ENCODE measurements at regions not wholly inside any gene's neighbourhood (a gene's known extent, or its start where the extent isn't known, plus 50 kb on each side); places are given as distances from the start of the nearest gene placed in this dataset.
"Not testable (repeated sequence)": the region's sequence is repeated elsewhere in the genome, so short reads cannot be mapped to it uniquely, and the experiment has no call there.

DNA sequence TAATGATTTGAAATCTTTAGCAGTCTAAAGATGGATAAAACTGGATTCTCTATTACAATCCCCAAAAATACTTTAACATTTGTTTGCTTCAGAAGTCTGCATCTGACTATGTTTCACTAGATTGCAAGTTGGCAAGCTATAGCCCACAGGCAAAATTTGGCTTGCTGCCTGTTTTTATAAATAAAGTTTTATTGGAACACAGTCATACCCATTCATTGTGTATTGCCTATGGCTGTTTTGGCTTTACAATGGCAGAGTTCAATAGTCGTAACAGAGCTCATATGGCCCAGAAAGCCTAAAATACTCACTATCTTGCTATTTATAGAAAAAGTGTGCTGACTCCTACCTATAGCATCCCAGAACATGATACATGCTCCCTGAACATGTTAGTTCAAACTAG lies 89.0 kb upstream of the GPR141 start:
- no peaks in the 10 kb centered on the region for H3K4me1 ChIP-seq
- no peaks in the 10 kb centered on the region for H3K27me3 ChIP-seq
- peaks cover 0 to 9% of the 10 kb centered on the region in 2 donors for H3K9me3 ChIP-seq
- DNase-seq (ENCODE audit: low spot score in 2 of 2): no peak
- no peak overlapping the region for H3K27ac ChIP-seq
- TF ChIP-seq, protein P1, sequence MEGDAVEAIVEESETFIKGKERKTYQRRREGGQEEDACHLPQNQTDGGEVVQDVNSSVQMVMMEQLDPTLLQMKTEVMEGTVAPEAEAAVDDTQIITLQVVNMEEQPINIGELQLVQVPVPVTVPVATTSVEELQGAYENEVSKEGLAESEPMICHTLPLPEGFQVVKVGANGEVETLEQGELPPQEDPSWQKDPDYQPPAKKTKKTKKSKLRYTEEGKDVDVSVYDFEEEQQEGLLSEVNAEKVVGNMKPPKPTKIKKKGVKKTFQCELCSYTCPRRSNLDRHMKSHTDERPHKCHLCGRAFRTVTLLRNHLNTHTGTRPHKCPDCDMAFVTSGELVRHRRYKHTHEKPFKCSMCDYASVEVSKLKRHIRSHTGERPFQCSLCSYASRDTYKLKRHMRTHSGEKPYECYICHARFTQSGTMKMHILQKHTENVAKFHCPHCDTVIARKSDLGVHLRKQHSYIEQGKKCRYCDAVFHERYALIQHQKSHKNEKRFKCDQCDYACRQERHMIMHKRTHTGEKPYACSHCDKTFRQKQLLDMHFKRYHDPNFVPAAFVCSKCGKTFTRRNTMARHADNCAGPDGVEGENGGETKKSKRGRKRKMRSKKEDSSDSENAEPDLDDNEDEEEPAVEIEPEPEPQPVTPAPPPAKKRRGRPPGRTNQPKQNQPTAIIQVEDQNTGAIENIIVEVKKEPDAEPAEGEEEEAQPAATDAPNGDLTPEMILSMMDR (IDR thresholded peaks at IDR 0.05): no peak
- no peak for TF ChIP-seq POLR2AphosphoS5 (IDR thresholded peaks at IDR 0.05)
- TF ChIP-seq POLR2A (IDR thresholded peaks at IDR 0.05): no peak
- H3K4me3 ChIP-seq: no peak overlapping the region
- no peaks in the 10 kb centered on the region for H3K36me3 ChIP-seq
- intact Hi-C loops (cut with DNase I; ENCODE audit: low total_unique reads): no loop called here

DNA sequence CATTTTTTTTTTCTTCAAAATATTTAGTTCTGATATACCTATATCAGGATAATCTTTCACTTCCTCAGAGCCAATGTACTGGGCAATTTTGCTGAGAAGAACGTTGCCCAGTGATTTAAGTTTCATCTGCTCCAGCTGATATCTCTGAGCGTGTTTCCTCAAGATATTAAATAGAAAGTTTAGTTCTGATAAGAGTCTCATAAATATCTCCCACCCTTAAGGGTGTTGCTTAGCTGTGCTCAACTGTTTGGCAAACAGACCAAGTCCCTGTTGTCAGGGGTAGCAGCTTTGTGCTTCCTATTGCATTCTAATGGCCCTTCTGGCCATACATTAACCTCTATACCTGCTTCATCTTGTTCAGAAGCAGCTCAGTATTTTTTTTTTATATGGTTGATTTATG lies 84.7 kb upstream of the GPR141 start:
- intact Hi-C loops (cut with DNase I; ENCODE audit: low total_unique reads): no loop called here
- no peak for TF ChIP-seq POLR2AphosphoS5 (IDR thresholded peaks at IDR 0.05)
- no peak for TF ChIP-seq POLR2A (IDR thresholded peaks at IDR 0.05)
- TF ChIP-seq, protein P1 (IDR thresholded peaks at IDR 0.05): no peak
- DNase-seq (ENCODE audit: low spot score in 2 of 2): no peak

DNA sequence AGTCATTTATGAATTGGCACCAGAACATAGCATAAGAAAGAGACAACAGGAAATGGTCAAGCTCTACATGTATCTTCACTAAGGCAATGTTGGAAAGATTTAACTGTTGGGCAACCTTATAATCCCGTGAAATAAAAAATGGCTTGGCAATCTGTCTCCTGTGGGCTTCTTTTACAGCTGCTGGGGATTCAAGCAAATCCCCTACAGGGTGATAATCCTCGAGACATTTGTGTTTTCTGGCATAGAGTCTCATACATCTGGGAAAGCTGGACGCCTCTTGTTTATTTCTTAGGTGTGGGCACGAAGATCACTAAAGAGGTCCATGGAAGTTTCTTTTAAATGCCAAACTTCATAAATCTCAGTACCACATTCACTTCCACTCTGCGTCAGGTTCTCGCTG lies 82.2 kb upstream of the GPR141 start:
- Histone ChIP-seq H3K36me3 (no peaks in the 10 kb centered on the region), H3K4me1 (no peaks in the 10 kb centered on the region), H3K27ac (no peak overlapping the region), H3K27me3 (no peaks in the 10 kb centered on the region), H3K9me3 (peaks cover 0 to 6% of the 10 kb centered on the region in 2 donors), H3K4me3 (no peak overlapping the region)
- TF ChIP-seq, protein P1 (IDR thresholded peaks at IDR 0.05): no peak
- TF ChIP-seq POLR2A (IDR thresholded peaks at IDR 0.05) (no peak), POLR2AphosphoS5 (IDR thresholded peaks at IDR 0.05) (no peak)
- no peak for DNase-seq (ENCODE audit: low spot score in 2 of 2)
- intact Hi-C loops (cut with DNase I; ENCODE audit: low total_unique reads): no loop called here

More for the DNA sequence above, 84.7 kb upstream of the GPR141 start:
- no peak overlapping the region for H3K4me3 ChIP-seq
- no peaks in the 10 kb centered on the region for H3K4me1 ChIP-seq
- H3K9me3 ChIP-seq: peaks cover 0 to 9% of the 10 kb centered on the region in 2 donors
- H3K27ac ChIP-seq: no peak overlapping the region
- no peaks in the 10 kb centered on the region for H3K27me3 ChIP-seq
- H3K36me3 ChIP-seq: no peaks in the 10 kb centered on the region

DNA sequence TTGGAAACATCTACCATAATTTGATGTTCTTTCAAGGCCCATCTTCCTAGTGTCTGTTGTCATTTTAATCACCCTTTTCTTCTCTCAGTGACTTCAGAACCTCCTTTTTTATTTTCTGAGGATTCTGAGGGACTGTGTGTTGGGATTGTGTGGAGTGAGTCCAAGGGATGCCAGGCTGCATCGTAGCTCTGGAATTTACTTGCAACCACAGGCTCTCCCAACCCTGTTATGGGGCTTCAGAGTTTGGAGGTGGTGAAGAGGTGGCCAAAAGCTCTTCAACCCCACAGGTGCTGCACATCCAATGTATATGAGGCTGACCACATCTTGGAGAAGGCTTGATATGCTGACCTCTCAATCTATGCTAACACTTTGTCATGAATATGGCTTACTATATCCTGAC lies 79.5 kb upstream of the GPR141 start:
- TF ChIP-seq POLR2AphosphoS5 (IDR thresholded peaks at IDR 0.05) (no peak), POLR2A (IDR thresholded peaks at IDR 0.05) (no peak)
- TF ChIP-seq, protein P1 (IDR thresholded peaks at IDR 0.05): no peak
- no peak for DNase-seq (ENCODE audit: low spot score in 2 of 2)

DNA sequence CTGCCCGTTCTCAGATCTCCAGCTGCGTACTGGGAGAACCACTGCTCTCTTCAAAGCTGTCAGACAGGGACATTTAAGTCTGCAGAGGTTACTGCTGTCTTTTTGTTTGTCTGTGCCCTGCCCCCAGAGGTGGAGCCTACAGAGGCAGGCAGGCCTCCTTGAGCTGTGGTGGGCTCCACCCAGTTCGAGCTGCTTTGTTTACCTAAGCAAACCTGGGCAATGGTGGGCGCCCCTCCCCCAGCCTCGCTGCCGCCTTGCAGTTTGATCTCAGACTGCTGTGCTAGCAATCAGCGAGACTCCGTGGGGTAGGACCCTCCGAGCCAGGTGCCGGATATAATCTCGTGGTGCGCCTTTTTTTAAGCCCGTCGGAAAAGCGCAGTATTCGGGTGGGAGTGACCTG lies 66.2 kb upstream of the GPR141 start:
- H3K4me1 ChIP-seq; H3K4me3 ChIP-seq; intact Hi-C loops (cut with DNase I; ENCODE audit: low total_unique reads); H3K36me3 ChIP-seq; DNase-seq (ENCODE audit: low spot score in 2 of 2); H3K27ac ChIP-seq; H3K27me3 ChIP-seq; H3K9me3 ChIP-seq: not testable (repeated sequence)

More for the DNA sequence above, 79.5 kb upstream of the GPR141 start:
- Histone ChIP-seq H3K9me3 (no peaks in the 10 kb centered on the region), H3K4me3 (no peak overlapping the region), H3K27ac (no peak overlapping the region), H3K4me1 (no peaks in the 10 kb centered on the region), H3K36me3 (no peaks in the 10 kb centered on the region), H3K27me3 (no peaks in the 10 kb centered on the region)
- intact Hi-C loops (cut with DNase I; ENCODE audit: low total_unique reads): no loop called here

DNA sequence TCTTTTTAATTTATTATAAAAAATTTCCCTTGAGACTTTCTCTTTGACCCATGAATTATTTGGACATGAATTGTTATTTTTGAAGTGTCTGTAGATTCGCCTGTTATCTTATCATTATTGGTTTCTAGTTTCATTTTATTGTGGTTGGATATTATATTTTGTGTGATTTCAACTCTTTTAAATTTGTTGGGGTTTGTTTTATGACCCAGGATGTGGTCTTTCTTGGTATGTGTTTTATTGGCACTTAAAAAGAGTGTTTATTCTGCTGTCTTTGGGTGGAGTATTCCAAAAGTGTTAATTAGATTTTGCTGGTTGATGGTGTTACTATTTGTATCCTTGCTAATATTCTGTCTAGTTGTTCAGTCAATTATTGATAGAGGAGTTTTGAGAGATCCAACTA lies 50.5 kb upstream of the GPR141 start:
- Histone ChIP-seq H3K27me3 (no peaks in the 10 kb centered on the region), H3K36me3 (no peaks in the 10 kb centered on the region), H3K4me3 (no peak overlapping the region), H3K9me3 (peaks cover 9 to 17% of the 10 kb centered on the region in 2 donors), H3K4me1 (no peaks in the 10 kb centered on the region), H3K27ac (no peak overlapping the region)
- DNase-seq (ENCODE audit: low spot score in 2 of 2): no peak
- TF ChIP-seq, protein P1 (IDR thresholded peaks at IDR 0.05): no peak
- TF ChIP-seq POLR2AphosphoS5 (IDR thresholded peaks at IDR 0.05) (no peak), POLR2A (IDR thresholded peaks at IDR 0.05) (no peak)
- intact Hi-C loops (cut with DNase I; ENCODE audit: low total_unique reads): no loop called here

Data from breast epithelium (tissue), 4 donors.